ENCODE measurements at regions not wholly inside any gene's neighbourhood (a gene's known extent, or its start where the extent isn't known, plus 50 kb on each side); places are given as distances from the start of the nearest gene placed in this dataset.

GRCh38 chr9:91130796-91131318 is 230.9 kb downstream of the AUH start:
- TF ChIP-seq CTCF (conservative IDR thresholded peaks at IDR 0.05; ENCODE audit: low read depth in 2 of 2) (no peak), EZH2 (IDR thresholded peaks at IDR 0.05; ENCODE audit: low read depth, unreplicated experiment) (no peak), CREB1 (CRISPR knock-in tag; IDR thresholded peaks at IDR 0.05; ENCODE audit: low read depth) (no peak), REST (IDR thresholded peaks at IDR 0.05; ENCODE audit: unreplicated experiment) (no peak), JUNB (IDR thresholded peaks at IDR 0.05; ENCODE audit: unreplicated experiment) (no peak), EZH2phosphoT487 (IDR thresholded peaks at IDR 0.05; ENCODE audit: unreplicated experiment) (no peak), NANOG (IDR thresholded peaks at IDR 0.05; ENCODE audit: borderline replicate concordance) (no peak)
